OCI-LY7 (cell line): ENCODE measurements at regions not wholly inside any gene's neighbourhood (a gene's known extent, or its start where the extent isn't known, plus 50 kb on each side); places are given as distances from the start of the nearest gene placed in this dataset.

Experiments
- CTCF ChIP-seq: fragments of 200-600 bp; sonication (generic); conservative IDR thresholded peaks from 2 replicates; pipeline ENCODE4 v1.5.1; 2014; ENCODE audit warnings: mild to moderate bottlenecking, antibody characterized with exemption, low read length, moderate library complexity, mixed read lengths
- EZH2phosphoT487 ChIP-seq: fragments of 200-600 bp; sonication (generic); IDR thresholded peaks from 2 replicates; pipeline ENCODE4 v1.6.1; 2018; ENCODE audit warnings: low read depth, borderline replicate concordance, mild to moderate bottlenecking, mixed run types, antibody characterized with exemption, low read length, moderate library complexity, mixed read lengths

- TF ChIP-seq CTCF (no peak), EZH2phosphoT487 (no peak)
Observed at GRCh38 chr14:53247596-53248370, 94.7 kb upstream of the DDHD1 start.
